Coronary artery (tissue), 2 donors: ENCODE measurements at regions not wholly inside any gene's neighbourhood (a gene's known extent, or its start where the extent isn't known, plus 50 kb on each side); places are given as distances from the start of the nearest gene placed in this dataset.
A peak's percentile ranks its signal among the peaks of the same experiment; 100 is the strongest.
"Not testable (repeated sequence)": the region's sequence is repeated elsewhere in the genome, so short reads cannot be mapped to it uniquely, and the experiment has no call there.

Experiments
- DNase-seq: peaks from one replicate; pipeline ENCODE4 v3.0.0-alpha.2; 2017; ENCODE audit warnings: low spot score
- H3K27ac ChIP-seq, 2 donors: fragments of 200-600 bp; sonication (generic); one replicate each; pipeline ENCODE4 v1.5.1; 2016 to 2019
- H3K4me3 ChIP-seq: fragments of 200-600 bp; sonication (generic); 2 replicates; pipeline ENCODE4 v1.5.1; 2016; ENCODE audit warnings: mild to moderate bottlenecking, moderate library complexity
- CTCF ChIP-seq: fragments of 200-600 bp; sonication (generic); IDR thresholded peaks from one replicate; pipeline ENCODE4 v1.5.1; 2019; ENCODE audit warnings: antibody characterized with exemption

DNA sequence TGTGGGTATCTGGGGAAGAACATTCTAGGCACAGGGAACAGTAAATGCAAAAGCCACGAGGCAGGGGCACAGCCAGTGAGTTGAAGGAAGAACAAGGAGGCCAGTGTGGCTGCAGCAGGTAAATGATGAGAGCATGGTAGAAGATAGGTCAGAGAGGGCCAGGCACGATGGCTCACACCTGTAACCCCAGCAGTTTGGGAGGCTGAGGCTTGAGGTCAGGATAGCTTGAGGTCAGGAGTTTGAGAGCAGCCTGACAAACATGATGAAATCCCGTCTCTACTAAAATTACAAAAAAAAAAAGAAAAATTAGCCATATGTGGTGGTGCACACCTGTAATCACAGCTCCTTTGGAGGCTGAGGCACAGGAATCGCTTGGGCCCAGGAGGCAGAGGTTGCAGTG, 86.7 kb upstream of the ESRRB start:
- no peak for TF ChIP-seq CTCF
- DNase-seq, result peak; percentile 17
- Histone ChIP-seq H3K4me3 (no peak overlapping the region), H3K27ac (no peak overlapping the region)

- Histone ChIP-seq H3K4me3 (no peak overlapping the region), H3K27ac (no peak overlapping the region)
- TF ChIP-seq CTCF, result no peak
- DNase-seq, result peak; percentile 41
Measured at GRCh38 chr14:76292561-76292960, 83.4 kb upstream of the ESRRB start.

DNA sequence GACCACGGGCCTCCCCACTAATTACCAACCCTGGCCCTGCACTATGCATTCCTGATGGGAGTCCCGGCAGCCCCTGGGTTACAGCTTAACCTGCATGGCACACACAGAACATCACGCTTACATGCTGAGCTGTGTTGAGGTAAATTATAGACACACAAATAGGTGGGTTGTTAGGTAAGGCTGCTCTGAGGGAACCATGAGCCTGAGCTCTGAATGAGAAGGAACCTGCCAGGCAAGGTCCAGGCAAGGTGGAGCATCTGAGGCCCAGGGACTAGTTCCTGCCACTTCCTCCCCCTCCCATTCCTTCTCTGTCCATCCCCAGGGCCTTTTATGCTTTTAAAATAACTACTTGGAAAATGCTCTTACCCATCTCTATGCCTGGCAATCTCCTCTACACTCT, 82.7 kb upstream of the ESRRB start:
- TF ChIP-seq CTCF, result no peak
- peak; percentile 33 for DNase-seq

DNA sequence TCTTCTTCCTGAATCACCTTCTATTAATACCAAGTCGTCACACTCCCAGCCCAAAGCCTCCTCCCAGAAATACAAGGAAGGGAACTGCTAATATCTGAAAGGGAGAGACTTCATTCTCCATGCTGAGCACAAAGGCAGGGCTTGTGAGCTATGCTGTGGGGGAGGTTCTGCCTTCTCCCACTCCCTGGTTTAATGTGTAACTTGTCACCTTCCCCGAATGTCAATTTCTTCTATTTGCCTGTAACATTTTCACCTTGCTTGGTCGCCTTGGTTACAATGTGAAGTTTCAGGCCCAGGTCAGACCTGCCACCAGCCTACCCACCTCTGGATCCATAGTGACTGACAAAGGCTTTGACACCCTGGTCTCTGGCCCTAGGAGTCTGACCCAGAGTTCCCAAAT, 82.0 kb upstream of the ESRRB start:
- Histone ChIP-seq H3K27ac (no peak overlapping the region), H3K4me3 (no peak overlapping the region)
- peak; percentile 17 for DNase-seq
- TF ChIP-seq CTCF, result no peak

More for the DNA sequence above, 82.7 kb upstream of the ESRRB start:
- H3K4me3 ChIP-seq, result no peak overlapping the region
- no peak overlapping the region for H3K27ac ChIP-seq

GRCh38 chr14:76294876-76295275, 81.1 kb upstream of the ESRRB start:
- DNase-seq, result peak; percentile 56
- Histone ChIP-seq H3K4me3 (no peak overlapping the region), H3K27ac (no peak overlapping the region)
- no peak for TF ChIP-seq CTCF

DNA sequence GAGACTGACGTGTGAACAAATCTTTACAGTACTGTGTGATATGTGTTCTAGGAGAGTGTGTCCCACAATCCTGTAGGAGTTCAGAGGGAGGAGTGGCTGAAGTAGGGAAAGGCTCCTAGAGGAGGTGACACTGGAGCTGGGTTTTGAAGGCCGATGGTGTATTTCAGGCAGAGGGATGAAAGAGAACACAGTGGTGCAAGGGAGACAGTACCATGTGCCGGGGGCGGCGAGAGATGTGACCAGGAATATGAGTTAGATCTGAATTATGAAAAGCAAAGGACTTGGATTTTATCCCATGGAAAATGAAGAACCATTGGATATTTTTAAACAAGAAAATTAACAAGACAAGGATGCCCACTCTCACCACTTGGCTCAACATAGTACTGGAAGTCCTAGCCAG, 77.0 kb upstream of the ESRRB start:
- Histone ChIP-seq H3K27ac (no peak overlapping the region), H3K4me3 (no peak overlapping the region)
- DNase-seq, result peak; percentile 2
- no peak for TF ChIP-seq CTCF

- peak; percentile 26 for DNase-seq
- H3K27ac ChIP-seq, H3K4me3 ChIP-seq: not testable (repeated sequence)
Measured at GRCh38 chr14:76303188-76303587, 72.7 kb upstream of the ESRRB start.
